Astrocyte of the cerebellum (primary cell): ENCODE measurements at regions not wholly inside any gene's neighbourhood (a gene's known extent, or its start where the extent isn't known, plus 50 kb on each side); places are given as distances from the start of the nearest gene placed in this dataset.
"Not testable (repeated sequence)": the region's sequence is repeated elsewhere in the genome, so short reads cannot be mapped to it uniquely, and the experiment has no call there.

Experiments used
- DNase-seq: peaks from one replicate; pipeline ENCODE4 v3.0.0-alpha.2; 2011; ENCODE audit warnings: low read depth
- H3K4me3 ChIP-seq: 2 replicates; pipeline ENCODE4 v1.5.1; 2011; ENCODE audit warnings: mild to moderate bottlenecking, low read depth, low read length, moderate library complexity
- in situ Hi-C: cut with HindIII; loops from 2 replicates; pipeline ENCODE4 v1.10.0; 2017; ENCODE audit warnings: low sequenced_read_pairs
- TF ChIP-seq, protein P1 (sequence below): IDR thresholded peaks from 2 replicates; pipeline ENCODE4 v1.5.1; 2012; ENCODE audit warnings: low read length, low read depth, moderate library complexity, mild to moderate bottlenecking; ENCODE audit errors: missing control alignments

DNA sequence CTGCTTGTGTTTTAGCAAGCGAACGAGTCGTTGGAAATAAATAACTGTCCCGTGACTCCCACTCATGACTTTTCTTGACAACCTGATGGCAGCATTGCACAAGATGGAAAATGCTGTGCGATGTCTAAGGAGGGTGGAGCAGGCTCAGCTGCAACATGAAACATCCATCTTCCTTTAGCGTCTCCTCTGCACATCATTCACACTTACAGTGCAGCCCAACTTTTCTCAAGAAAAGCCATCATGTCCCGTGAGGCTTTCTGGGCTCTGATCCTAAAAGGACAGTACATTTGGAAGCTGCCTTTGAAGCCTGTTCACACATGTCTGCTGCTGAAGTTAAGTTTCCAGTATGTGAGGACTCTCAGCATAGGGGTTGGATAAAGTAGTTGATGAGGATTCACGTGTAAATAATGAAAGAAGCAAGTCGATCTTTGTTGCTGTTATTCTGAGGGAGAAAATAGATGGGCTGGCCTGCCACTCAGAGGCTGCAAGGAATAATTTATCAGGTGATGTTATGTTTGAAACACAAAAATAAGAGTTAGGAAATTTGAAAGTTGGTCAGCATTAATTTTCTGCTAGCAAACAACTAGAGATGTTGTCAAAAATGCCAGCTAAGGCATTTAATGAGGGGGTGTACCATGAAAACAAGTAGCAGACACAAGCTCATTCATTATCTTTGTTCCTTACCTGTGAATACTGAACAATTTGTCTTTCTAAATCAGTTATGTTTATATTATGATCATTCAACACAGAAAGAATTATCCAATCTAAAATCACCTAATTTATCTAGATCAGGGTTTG, 328.7 kb upstream of the ZFP42 start:
- H3K4me3 ChIP-seq, result no peak overlapping the region
- in situ Hi-C loops, result no loop called here
- DNase-seq, result no peak
- TF ChIP-seq, protein P1, sequence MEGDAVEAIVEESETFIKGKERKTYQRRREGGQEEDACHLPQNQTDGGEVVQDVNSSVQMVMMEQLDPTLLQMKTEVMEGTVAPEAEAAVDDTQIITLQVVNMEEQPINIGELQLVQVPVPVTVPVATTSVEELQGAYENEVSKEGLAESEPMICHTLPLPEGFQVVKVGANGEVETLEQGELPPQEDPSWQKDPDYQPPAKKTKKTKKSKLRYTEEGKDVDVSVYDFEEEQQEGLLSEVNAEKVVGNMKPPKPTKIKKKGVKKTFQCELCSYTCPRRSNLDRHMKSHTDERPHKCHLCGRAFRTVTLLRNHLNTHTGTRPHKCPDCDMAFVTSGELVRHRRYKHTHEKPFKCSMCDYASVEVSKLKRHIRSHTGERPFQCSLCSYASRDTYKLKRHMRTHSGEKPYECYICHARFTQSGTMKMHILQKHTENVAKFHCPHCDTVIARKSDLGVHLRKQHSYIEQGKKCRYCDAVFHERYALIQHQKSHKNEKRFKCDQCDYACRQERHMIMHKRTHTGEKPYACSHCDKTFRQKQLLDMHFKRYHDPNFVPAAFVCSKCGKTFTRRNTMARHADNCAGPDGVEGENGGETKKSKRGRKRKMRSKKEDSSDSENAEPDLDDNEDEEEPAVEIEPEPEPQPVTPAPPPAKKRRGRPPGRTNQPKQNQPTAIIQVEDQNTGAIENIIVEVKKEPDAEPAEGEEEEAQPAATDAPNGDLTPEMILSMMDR, result no peak

DNA sequence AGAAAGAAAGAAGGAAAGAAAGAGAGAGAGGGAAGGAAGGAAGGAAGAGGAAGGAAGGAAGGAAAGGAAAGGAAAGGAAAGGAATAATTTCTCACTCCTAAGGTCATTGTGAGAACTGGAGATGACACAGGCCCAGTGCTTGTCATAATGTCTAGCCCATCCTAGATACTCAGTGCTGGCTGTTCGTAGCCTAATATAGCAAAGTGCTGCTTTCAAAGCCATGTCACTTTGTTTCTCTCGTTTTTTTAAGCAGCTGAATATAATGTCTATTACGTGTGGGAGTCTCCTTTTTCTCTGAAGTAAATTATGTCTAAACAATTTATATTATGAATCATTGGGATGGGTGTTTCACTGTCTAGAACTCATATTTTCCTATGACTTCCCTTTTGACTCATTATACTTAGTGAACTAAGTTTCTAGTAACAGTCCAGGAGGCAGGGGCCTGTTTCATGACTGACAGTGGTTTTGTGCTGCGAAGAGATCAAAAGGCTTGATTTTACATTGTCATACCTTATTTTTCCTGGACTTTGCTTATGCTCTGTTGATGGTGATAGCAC, 327.0 kb upstream of the ZFP42 start:
- TF ChIP-seq, protein P1, result no peak
- H3K4me3 ChIP-seq, result no peak overlapping the region
- in situ Hi-C loops, result no loop called here
- no peak for DNase-seq

DNA sequence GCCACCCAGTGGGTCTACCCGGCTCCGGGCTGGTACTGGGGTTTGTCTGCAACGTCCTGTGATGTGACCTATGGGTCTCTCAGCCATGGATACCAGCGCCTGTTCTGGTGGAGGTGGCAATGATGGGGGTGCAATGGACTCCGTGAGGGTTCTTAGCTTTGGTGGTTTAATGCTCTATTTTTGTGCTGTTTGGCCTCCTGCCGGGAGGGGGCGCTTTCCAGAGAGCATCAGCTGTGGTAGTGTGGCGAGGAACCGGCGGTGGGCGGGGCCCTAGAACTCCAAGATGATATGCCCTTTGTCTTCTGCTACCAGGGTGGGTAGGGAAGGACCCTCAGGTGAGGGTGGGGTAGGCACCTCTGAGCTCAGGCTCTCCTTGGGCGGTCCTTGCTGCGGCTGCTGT, 324.1 kb upstream of the ZFP42 start:
- DNase-seq, in situ Hi-C loops, H3K4me3 ChIP-seq: not testable (repeated sequence)

DNA sequence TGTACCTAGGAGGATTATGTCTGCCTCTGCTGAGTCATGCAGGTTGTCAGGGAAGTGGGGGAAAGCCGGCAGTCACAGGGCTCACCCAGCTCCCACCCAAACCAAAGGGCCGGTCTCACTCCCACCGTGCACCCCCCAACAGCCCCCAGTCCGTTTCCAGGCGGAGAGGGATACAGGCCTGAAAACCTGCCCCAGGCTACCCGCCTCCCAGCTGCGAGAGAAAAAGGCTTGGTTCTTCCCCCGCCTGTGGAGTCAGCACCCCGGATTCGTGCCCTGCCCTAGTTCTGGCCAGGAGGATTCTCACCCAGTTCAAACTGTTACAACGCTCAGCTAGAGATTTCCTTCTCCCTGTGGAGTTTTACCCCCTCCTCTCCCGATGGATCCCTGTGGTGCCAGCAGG, 323.6 kb upstream of the ZFP42 start:
- DNase-seq, H3K4me3 ChIP-seq, in situ Hi-C loops: not testable (repeated sequence)

DNA sequence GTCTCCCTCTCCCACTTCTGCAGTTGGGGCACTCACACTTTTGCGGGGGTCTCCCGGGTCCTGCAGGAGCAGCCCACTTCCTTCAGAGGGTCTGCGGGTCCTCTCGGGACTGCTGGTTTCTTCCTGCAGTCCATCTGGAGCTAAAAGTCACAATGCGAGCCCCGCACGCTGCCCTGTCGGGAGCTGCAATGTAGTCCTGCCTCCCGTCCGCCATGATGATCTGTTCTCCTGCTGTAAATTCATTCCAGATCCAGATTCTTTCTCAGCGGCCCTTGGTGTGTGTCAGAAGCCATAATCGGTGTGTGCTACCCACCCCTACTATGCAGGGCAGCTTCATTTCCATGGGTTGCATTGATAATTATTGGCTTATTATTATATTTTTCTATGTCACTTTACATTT, 323.0 kb upstream of the ZFP42 start:
- DNase-seq, H3K4me3 ChIP-seq, in situ Hi-C loops: not testable (repeated sequence)

DNA sequence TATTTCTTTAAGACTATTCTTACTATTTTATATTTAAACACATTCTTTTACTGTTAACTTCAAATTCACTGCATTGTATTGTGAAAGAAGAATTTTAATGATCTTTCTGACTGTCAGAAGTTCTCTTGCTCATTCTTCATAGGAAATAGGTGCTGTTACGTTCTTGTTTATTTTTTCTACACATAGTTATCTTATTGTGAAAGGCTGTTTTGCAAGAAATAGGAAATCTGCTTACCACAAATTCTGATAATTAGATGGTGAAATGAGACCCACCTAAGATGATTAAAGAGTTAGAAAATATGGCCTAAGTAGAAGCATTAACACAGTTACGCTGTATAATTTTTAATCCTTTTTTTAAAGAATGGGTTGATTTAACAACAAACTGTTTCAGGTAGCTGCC, 316.1 kb upstream of the ZFP42 start:
- no peak for DNase-seq
- TF ChIP-seq, protein P1, result no peak
- H3K4me3 ChIP-seq, result no peak overlapping the region
- in situ Hi-C loops, result no loop called here

DNA sequence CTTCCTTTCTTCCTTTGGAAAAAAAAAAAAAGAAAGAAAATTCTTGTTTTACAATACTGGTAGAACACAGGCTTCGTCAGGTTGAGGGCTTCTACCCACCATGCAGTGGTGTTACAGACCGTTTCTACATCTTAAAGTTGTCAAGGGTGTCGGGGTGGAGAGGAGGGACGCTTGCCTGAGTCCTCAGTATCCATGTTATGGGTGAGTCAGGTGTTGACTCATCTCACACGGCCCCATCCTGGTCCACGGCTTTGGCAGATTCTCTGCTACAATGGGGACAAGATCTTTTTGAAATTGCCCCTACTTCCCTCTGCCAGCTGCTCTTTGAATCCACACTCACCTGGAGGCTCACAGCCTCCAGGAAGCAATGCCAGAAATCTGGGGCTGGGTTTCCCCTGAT, 310.3 kb upstream of the ZFP42 start:
- H3K4me3 ChIP-seq, result no peak overlapping the region
- in situ Hi-C loops, result no loop called here
- DNase-seq, result no peak
- TF ChIP-seq, protein P1, result no peak

DNA sequence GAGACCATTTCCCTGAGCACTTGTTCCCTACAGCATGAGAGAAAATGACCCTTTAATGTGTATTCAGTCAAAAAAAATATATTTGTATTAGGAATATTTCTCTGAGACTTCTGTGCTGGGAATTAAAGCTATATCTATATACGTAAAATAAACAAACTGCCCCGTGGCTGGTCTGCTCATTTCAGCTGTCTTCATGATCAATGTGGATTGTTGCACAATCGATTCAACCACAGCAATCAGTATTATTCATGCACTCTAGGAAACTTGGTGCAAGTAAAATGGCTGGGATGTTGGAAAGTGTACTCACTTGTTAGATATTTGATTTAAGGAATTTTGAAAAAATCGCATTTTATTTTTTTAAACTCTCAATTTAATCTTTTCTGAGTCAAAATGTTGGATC, 307.9 kb upstream of the ZFP42 start:
- DNase-seq, result no peak
- in situ Hi-C loops, result no loop called here
- TF ChIP-seq, protein P1, result no peak
- no peak overlapping the region for H3K4me3 ChIP-seq
